ENCODE measurements at regions not wholly inside any gene's neighbourhood (a gene's known extent, or its start where the extent isn't known, plus 50 kb on each side); places are given as distances from the start of the nearest gene placed in this dataset.

DNA sequence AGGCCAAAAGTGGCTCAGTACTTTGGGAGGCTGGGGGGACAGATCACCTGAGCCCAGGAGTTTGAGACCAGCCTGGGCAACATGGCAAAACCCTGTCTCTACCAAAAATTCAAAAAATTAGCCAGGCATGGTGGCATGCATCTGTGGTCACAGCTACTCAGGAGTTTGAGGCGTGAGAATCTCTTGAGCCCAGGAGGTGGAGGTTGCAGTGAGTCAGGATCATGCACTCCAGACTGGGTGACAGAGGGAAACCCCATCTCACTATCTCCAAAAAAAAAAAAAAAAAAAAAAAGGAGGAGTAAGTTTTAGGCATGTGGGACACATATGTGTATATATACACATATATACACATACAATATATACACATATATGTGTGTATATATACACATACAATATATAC is 165.3 kb upstream of the DPYD start:
- H3K27ac ChIP-seq (ENCODE audit: low read depth in 1 of 2, low read length in 2 of 2) = no peak overlapping the region

GRCh38 chr1:98084188-98084587 is 163.4 kb upstream of the DPYD start:
- Histone ChIP-seq H3K27ac (ENCODE audit: low read depth in 1 of 2, low read length in 2 of 2) (no peak overlapping the region), H4K20me1 (ENCODE audit: insufficient read depth, low read length) (no peaks in the 10 kb centered on the region), H3K27me3 (ENCODE audit: control insufficient read depth in 2 of 2, insufficient read depth in 2 of 2, low read length in 2 of 2) (no peaks in the 10 kb centered on the region), H3K4me2 (replicated peaks; ENCODE audit: extremely low read depth, low read length, poor library complexity, severe bottlenecking) (no peak overlapping the region), H3K36me3 (replicated peaks in 1 of 2; ENCODE audit: control insufficient read depth in 1 of 2, insufficient read depth in 2 of 2, low read length in 2 of 2) (no peaks in the 10 kb centered on the region), H3K9me3 (replicated peaks in 1 of 2; ENCODE audit: control insufficient read depth in 1 of 2, insufficient read depth in 1 of 2, low read length in 2 of 2) (no peaks in the 10 kb centered on the region), H3K79me2 (ENCODE audit: insufficient read depth, low read length) (no peaks in the 10 kb centered on the region), H3K4me3 (replicated peaks in 1 of 3; ENCODE audit: low read depth in 2 of 3, low read length in 3 of 3) (no peak overlapping the region), H2AFZ (ENCODE audit: insufficient read depth, low read depth, low read length, poor library complexity, severe bottlenecking) (no peak overlapping the region), H3K9ac (ENCODE audit: insufficient read depth, low read length, poor library complexity, severe bottlenecking) (no peak overlapping the region), H3K4me1 (ENCODE audit: control insufficient read depth in 1 of 2, insufficient read depth in 2 of 2, low read length in 2 of 2) (no peaks in the 10 kb centered on the region)
- no peak for TF ChIP-seq CTCF (IDR thresholded peaks at IDR 0.05)
- no peak for DNase-seq
- H3K27ac Mint-ChIP-seq = no peak overlapping the region
- no peak overlapping the region for H3K4me3 Mint-ChIP-seq
- no peaks in the 10 kb centered on the region for H3K4me1 Mint-ChIP-seq
- peaks cover 0 to 2% (median 0%) of the 10 kb centered on the region in 3 donors for H3K27me3 Mint-ChIP-seq (ENCODE audit: low read depth in 3 of 3)
- 93% methylated on average over 2 of the region's 2 CpGs for WGBS (ENCODE audit: insufficient coverage)
- intact Hi-C loops (cut with micrococcal nuclease) = no loop called here
- peaks cover 0 to 3% (median 0%) of the 10 kb centered on the region in 7 donors for H3K9me3 Mint-ChIP-seq
- H3K36me3 Mint-ChIP-seq = no peaks in the 10 kb centered on the region

More for the DNA sequence above, 165.3 kb upstream of the DPYD start:
- no peak overlapping the region for H2AFZ ChIP-seq (ENCODE audit: insufficient read depth, low read depth, low read length, poor library complexity, severe bottlenecking)
- H3K4me2 ChIP-seq (replicated peaks; ENCODE audit: extremely low read depth, low read length, poor library complexity, severe bottlenecking) = no peak overlapping the region
- Mint-ChIP-seq H3K27me3 (ENCODE audit: low read depth in 3 of 3) (no peaks in the 10 kb centered on the region), H3K4me3 (no peak overlapping the region), H3K9me3 (peaks cover 0 to 3% (median 0%) of the 10 kb centered on the region in 7 donors), H3K27ac (no peak overlapping the region), H3K4me1 (no peaks in the 10 kb centered on the region), H3K36me3 (no peaks in the 10 kb centered on the region)
- H3K4me1 ChIP-seq (ENCODE audit: control insufficient read depth in 1 of 2, insufficient read depth in 2 of 2, low read length in 2 of 2) = no peaks in the 10 kb centered on the region
- intact Hi-C loops (cut with micrococcal nuclease) = no loop called here
- no peak overlapping the region for H3K9ac ChIP-seq (ENCODE audit: insufficient read depth, low read length, poor library complexity, severe bottlenecking)
- no peak for TF ChIP-seq CTCF (IDR thresholded peaks at IDR 0.05)
- no peaks in the 10 kb centered on the region for H3K79me2 ChIP-seq (ENCODE audit: insufficient read depth, low read length)
- H3K27me3 ChIP-seq (ENCODE audit: control insufficient read depth in 2 of 2, insufficient read depth in 2 of 2, low read length in 2 of 2) = no peaks in the 10 kb centered on the region
- no peaks in the 10 kb centered on the region for H4K20me1 ChIP-seq (ENCODE audit: insufficient read depth, low read length)
- H3K36me3 ChIP-seq (replicated peaks in 1 of 2; ENCODE audit: control insufficient read depth in 1 of 2, insufficient read depth in 2 of 2, low read length in 2 of 2) = no peaks in the 10 kb centered on the region
- no peak overlapping the region for H3K4me3 ChIP-seq (replicated peaks in 1 of 3; ENCODE audit: low read depth in 2 of 3, low read length in 3 of 3)
- DNase-seq = no peak
- no CpG with 5 or more reads among the region's 1 CpG for WGBS (ENCODE audit: insufficient coverage)
- no peaks in the 10 kb centered on the region for H3K9me3 ChIP-seq (replicated peaks in 1 of 2; ENCODE audit: control insufficient read depth in 1 of 2, insufficient read depth in 1 of 2, low read length in 2 of 2)
